ENCODE measurements at regions not wholly inside any gene's neighbourhood (a gene's known extent, or its start where the extent isn't known, plus 50 kb on each side); places are given as distances from the start of the nearest gene placed in this dataset.
A peak's percentile ranks its signal among the peaks of the same experiment; 100 is the strongest.

- intact Hi-C loops (cut with DNase I; ENCODE audit: low total_unique reads) (loop anchor here (5.0 to 10.0 kb wide), 6 partner anchors 79 to 1114 kb away; partner anchors contain the start of gene C1GALT1), in situ Hi-C loops (cut with MboI; ENCODE audit: low sequenced_read_pairs in 4 of 4) (loop anchor here in 3 of 4 donors (10.0 to 25.0 kb wide), 3 partner anchors 284 to 442 kb away; partner anchors contain the start of gene COL28A1 (in 2 of the 3))
- DNase-seq (no peak), ATAC-seq (no peak)
- no peak for TF ChIP-seq POLR2A (IDR thresholded peaks at IDR 0.05)
- TF ChIP-seq, protein P1, sequence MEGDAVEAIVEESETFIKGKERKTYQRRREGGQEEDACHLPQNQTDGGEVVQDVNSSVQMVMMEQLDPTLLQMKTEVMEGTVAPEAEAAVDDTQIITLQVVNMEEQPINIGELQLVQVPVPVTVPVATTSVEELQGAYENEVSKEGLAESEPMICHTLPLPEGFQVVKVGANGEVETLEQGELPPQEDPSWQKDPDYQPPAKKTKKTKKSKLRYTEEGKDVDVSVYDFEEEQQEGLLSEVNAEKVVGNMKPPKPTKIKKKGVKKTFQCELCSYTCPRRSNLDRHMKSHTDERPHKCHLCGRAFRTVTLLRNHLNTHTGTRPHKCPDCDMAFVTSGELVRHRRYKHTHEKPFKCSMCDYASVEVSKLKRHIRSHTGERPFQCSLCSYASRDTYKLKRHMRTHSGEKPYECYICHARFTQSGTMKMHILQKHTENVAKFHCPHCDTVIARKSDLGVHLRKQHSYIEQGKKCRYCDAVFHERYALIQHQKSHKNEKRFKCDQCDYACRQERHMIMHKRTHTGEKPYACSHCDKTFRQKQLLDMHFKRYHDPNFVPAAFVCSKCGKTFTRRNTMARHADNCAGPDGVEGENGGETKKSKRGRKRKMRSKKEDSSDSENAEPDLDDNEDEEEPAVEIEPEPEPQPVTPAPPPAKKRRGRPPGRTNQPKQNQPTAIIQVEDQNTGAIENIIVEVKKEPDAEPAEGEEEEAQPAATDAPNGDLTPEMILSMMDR (IDR thresholded peaks at IDR 0.05 in 4 of 5, conservative IDR thresholded peaks at IDR 0.05 in 1 of 5): no peak
- H3K27ac ChIP-seq: no peak overlapping the region
- H3K27me3 ChIP-seq: no peaks in the 10 kb centered on the region
- H3K36me3 ChIP-seq: no peaks in the 10 kb centered on the region
- H3K4me3 ChIP-seq: no peak overlapping the region
- peaks cover 0 to 6% of the 10 kb centered on the region in 2 donors for H3K4me1 ChIP-seq
- no peaks in the 10 kb centered on the region for H3K9me3 ChIP-seq
Observed at GRCh38 chr7:7102906-7103305, 79.4 kb upstream of the C1GALT1 start.

DNA sequence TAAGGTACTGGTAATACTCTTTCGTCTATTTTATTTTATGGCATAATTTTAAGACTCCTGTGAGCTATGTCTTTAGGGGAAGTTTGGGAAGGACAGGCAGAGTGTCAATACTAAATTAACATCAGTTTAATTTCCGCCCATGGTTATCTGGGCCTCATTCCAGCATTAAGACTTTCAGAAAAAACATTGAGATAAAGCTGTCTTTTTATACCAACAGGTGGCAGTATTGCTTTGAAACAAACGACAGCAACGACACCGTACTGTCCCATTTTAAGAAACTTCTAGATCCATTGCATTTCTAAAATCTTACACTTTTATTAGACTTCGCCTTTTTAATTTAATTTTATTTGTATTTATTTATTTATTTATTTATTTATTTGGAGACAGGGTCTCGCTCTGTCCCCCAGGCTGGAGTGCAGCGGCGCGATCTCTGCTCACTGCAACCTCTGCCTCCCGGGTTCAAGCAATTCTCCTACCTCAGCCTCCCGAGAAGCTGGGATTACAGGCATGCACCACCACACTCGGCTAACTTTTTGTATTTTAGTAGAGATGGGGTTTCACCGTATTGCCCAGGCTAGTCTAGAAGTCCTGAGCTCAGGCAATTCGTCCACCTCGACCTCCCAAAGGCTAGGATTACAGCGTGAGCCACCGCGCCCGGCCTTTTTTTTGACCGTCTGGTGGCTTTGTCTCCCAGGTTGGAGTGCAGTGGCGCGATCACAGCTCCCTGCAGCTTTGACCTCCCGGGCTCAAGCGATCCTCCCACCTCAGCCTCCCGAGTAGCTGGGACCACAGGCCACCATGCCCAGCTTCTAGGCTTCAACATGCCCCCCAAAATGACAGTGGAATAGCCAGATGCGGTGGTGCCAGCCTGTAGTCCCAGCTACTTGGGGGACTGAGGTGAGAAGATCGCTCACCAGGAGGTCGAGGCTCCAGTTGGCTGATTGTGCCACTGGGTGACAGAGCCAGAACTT is 78.7 kb upstream of the C1GALT1 start:
- Histone ChIP-seq H3K4me1 (peaks cover 0 to 6% of the 10 kb centered on the region in 2 donors), H3K36me3 (no peaks in the 10 kb centered on the region), H3K9me3 (no peaks in the 10 kb centered on the region), H3K27ac (no peak overlapping the region), H3K27me3 (no peaks in the 10 kb centered on the region), H3K4me3 (no peak overlapping the region)
- TF ChIP-seq POLR2A (IDR thresholded peaks at IDR 0.05): no peak
- TF ChIP-seq, protein P1 (IDR thresholded peaks at IDR 0.05 in 4 of 5, conservative IDR thresholded peaks at IDR 0.05 in 1 of 5): peak; percentile 31 to 70 (median 59)
- intact Hi-C loops (cut with DNase I; ENCODE audit: low total_unique reads) (loop anchor here (5.0 to 10.0 kb wide), 6 partner anchors 79 to 1114 kb away; partner anchors contain the start of gene C1GALT1), in situ Hi-C loops (cut with MboI; ENCODE audit: low sequenced_read_pairs in 4 of 4) (loop anchor here in 3 of 4 donors (10.0 to 25.0 kb wide), 3 partner anchors 284 to 441 kb away; partner anchors contain the start of gene COL28A1 (in 2 of the 3))
- ATAC-seq (peak; percentile 74 to 80), DNase-seq (no peak)

DNA sequence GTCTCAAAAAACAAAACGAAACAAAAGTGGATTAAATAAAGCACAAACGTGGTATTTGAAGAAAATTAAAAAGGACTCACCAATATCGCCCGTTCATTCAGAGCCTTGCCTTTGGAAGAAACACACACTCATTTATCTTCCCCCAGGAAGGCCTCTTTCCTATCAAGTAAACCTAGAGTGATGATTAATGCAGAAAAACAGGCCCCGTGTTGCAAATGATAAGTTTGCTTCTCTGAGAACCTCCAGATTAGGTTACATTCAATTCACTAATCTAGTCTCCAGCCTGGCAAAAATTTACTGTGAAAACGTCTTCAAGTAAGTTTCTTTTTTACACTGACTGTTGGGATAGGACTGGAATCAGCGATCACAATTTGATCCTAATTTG is 78.0 kb upstream of the C1GALT1 start:
- in situ Hi-C loops (cut with MboI; ENCODE audit: low sequenced_read_pairs in 4 of 4): loop anchor here in 3 of 4 donors (10.0 to 25.0 kb wide), 3 partner anchors 283 to 440 kb away; partner anchors contain the start of gene COL28A1 (in 2 of the 3)

DNA sequence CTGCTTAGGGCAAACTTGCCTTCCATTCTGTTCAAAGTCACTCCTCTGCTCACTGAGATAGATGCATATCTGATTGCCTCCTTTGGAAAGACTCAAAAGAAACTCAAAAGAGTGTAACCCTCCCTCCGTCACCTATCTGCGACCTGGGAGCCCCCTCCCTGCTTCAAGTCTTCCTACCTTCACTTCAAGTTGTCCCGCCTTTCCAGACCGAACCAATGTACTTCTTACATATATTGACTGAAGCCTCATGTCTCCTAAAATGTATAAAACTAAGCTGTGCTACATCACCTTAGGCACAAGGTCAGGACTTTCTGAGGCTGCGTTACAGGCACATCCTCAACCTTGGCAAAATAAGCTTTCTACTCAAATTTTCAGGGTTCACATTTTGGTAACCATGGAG is 77.4 kb upstream of the C1GALT1 start:
- Histone ChIP-seq H3K4me3 (no peak overlapping the region), H3K27me3 (no peaks in the 10 kb centered on the region), H3K4me1 (peaks cover 0 to 2% of the 10 kb centered on the region in 2 donors), H3K36me3 (no peaks in the 10 kb centered on the region), H3K9me3 (no peaks in the 10 kb centered on the region), H3K27ac (no peak overlapping the region)
- no peak for DNase-seq
- TF ChIP-seq POLR2A (IDR thresholded peaks at IDR 0.05): no peak
- TF ChIP-seq, protein P1 (IDR thresholded peaks at IDR 0.05 in 4 of 5, conservative IDR thresholded peaks at IDR 0.05 in 1 of 5): no peak
- in situ Hi-C loops (cut with MboI; ENCODE audit: low sequenced_read_pairs in 4 of 4): loop anchor here in 3 of 4 donors (10.0 to 25.0 kb wide), 3 partner anchors 282 to 440 kb away; partner anchors contain the start of gene COL28A1 (in 2 of the 3)
- intact Hi-C loops (cut with DNase I; ENCODE audit: low total_unique reads): loop anchor here (5.0 to 10.0 kb wide), 6 partner anchors 77 to 1112 kb away; partner anchors contain the start of gene C1GALT1
- no peak for ATAC-seq

More for the DNA sequence above, 78.0 kb upstream of the C1GALT1 start:
- no peak overlapping the region for H3K4me3 ChIP-seq
- ATAC-seq (no peak), DNase-seq (no peak)
- no peak overlapping the region for H3K27ac ChIP-seq
- no peaks in the 10 kb centered on the region for H3K36me3 ChIP-seq
- H3K27me3 ChIP-seq: no peaks in the 10 kb centered on the region
- H3K4me1 ChIP-seq: peaks cover 0 to 6% of the 10 kb centered on the region in 2 donors
- intact Hi-C loops (cut with DNase I; ENCODE audit: low total_unique reads): loop anchor here (5.0 to 10.0 kb wide), 6 partner anchors 78 to 1113 kb away; partner anchors contain the start of gene C1GALT1
- no peaks in the 10 kb centered on the region for H3K9me3 ChIP-seq
- no peak for TF ChIP-seq POLR2A (IDR thresholded peaks at IDR 0.05)
- TF ChIP-seq, protein P1 (IDR thresholded peaks at IDR 0.05 in 4 of 5, conservative IDR thresholded peaks at IDR 0.05 in 1 of 5): no peak

Data from gastrocnemius medialis (tissue), 4 donors.